Colonic mucosa (tissue), 4 donors: ENCODE measurements at regions not wholly inside any gene's neighbourhood (a gene's known extent, or its start where the extent isn't known, plus 50 kb on each side); places are given as distances from the start of the nearest gene placed in this dataset.

Experiments used
- DNase-seq: peaks from one replicate; pipeline ENCODE4 v3.0.0-alpha.2; 2020
- H3K27ac ChIP-seq: fragments of 200-600 bp; one replicate; pipeline ENCODE4 v1.8.0; 2021
- H3K27me3 ChIP-seq: fragments of 200-600 bp; one replicate; pipeline ENCODE4 v1.8.0; 2021
- H3K36me3 ChIP-seq: fragments of 200-600 bp; one replicate; pipeline ENCODE4 v1.8.0; 2021
- H3K4me1 ChIP-seq: fragments of 200-600 bp; one replicate; pipeline ENCODE4 v1.8.0; 2021; ENCODE audit warnings: mild to moderate bottlenecking
- H3K4me3 ChIP-seq: fragments of 200-600 bp; one replicate; pipeline ENCODE4 v1.8.0; 2021
- H3K9ac ChIP-seq, 2 donors: one replicate each; pipeline ENCODE4 v1.7.0; 2013; ENCODE audit warnings: control low read depth in 2 of 2, low read depth in 2 of 2, low read length in 2 of 2
- H3K9me3 ChIP-seq: fragments of 200-600 bp; one replicate; pipeline ENCODE4 v1.8.0; 2021
- CTCF ChIP-seq: fragments of 200-600 bp; IDR thresholded peaks from one replicate; pipeline ENCODE4 v1.8.0; 2022; ENCODE audit warnings: antibody characterized with exemption, mild to moderate bottlenecking
- intact Hi-C: fragments of 100-400 bp; cut with DNase I; formaldehyde crosslinking; loops from one replicate; pipeline ENCODE4 v1.14.1; 2022
- donor health status: healthy.
- donor health status: DM: no; HTN: no; CAD: no.
- donor health status: DM: no; HTN: no; CAD: no.

GRCh38 chr2:17388798-17389197 is 129.4 kb downstream of the RAD51AP2 start:
- DNase-seq = no peak
- no peak for TF ChIP-seq CTCF
- Histone ChIP-seq H3K4me3 (no peak overlapping the region), H3K9me3 (no peaks in the 10 kb centered on the region), H3K27me3 (no peaks in the 10 kb centered on the region), H3K36me3 (no peaks in the 10 kb centered on the region), H3K9ac (no peak overlapping the region), H3K27ac (no peak overlapping the region), H3K4me1 (no peaks in the 10 kb centered on the region)
- intact Hi-C loops = no loop called here

- H3K4me3 ChIP-seq = no peak overlapping the region
- no peak overlapping the region for H3K9ac ChIP-seq
- no peak for DNase-seq
- no peaks in the 10 kb centered on the region for H3K36me3 ChIP-seq
- H3K9me3 ChIP-seq = no peaks in the 10 kb centered on the region
- H3K4me1 ChIP-seq = no peaks in the 10 kb centered on the region
- TF ChIP-seq CTCF = no peak
- no peaks in the 10 kb centered on the region for H3K27me3 ChIP-seq
- intact Hi-C loops = no loop called here
- no peak overlapping the region for H3K27ac ChIP-seq
These were observed 130.6 kb downstream of the RAD51AP2 start for GRCh38 chr2:17387591-17387990.

- Histone ChIP-seq H3K4me3 (no peak overlapping the region), H3K9ac (no peak overlapping the region), H3K27me3 (no peaks in the 10 kb centered on the region), H3K27ac (no peak overlapping the region), H3K36me3 (no peaks in the 10 kb centered on the region), H3K9me3 (no peaks in the 10 kb centered on the region), H3K4me1 (no peaks in the 10 kb centered on the region)
- intact Hi-C loops = no loop called here
- no peak for TF ChIP-seq CTCF
- DNase-seq = no peak
These were observed 131.5 kb downstream of the RAD51AP2 start for GRCh38 chr2:17386771-17387170.

- no peak overlapping the region for H3K9ac ChIP-seq
- no peak for DNase-seq
- no peaks in the 10 kb centered on the region for H3K9me3 ChIP-seq
- H3K27ac ChIP-seq = no peak overlapping the region
- no peak overlapping the region for H3K4me3 ChIP-seq
- intact Hi-C loops = no loop called here
- no peaks in the 10 kb centered on the region for H3K27me3 ChIP-seq
- no peaks in the 10 kb centered on the region for H3K4me1 ChIP-seq
- no peak for TF ChIP-seq CTCF
- H3K36me3 ChIP-seq = no peaks in the 10 kb centered on the region
These were observed 138.2 kb downstream of the RAD51AP2 start for GRCh38 chr2:17380003-17380402.

GRCh38 chr2:17375262-17375661 is 143.0 kb downstream of the RAD51AP2 start:
- no peak for DNase-seq
- H3K4me3 ChIP-seq = no peak overlapping the region
- no peaks in the 10 kb centered on the region for H3K36me3 ChIP-seq
- intact Hi-C loops = no loop called here
- H3K9ac ChIP-seq = no peak overlapping the region
- H3K4me1 ChIP-seq = no peaks in the 10 kb centered on the region
- no peak overlapping the region for H3K27ac ChIP-seq
- H3K27me3 ChIP-seq = no peaks in the 10 kb centered on the region
- H3K9me3 ChIP-seq = no peaks in the 10 kb centered on the region
- TF ChIP-seq CTCF = no peak

- H3K27me3 ChIP-seq = no peaks in the 10 kb centered on the region
- no peaks in the 10 kb centered on the region for H3K9me3 ChIP-seq
- no peaks in the 10 kb centered on the region for H3K4me1 ChIP-seq
- no peak overlapping the region for H3K27ac ChIP-seq
- no peak for TF ChIP-seq CTCF
- H3K36me3 ChIP-seq = no peaks in the 10 kb centered on the region
- no peak for DNase-seq
- no peak overlapping the region for H3K9ac ChIP-seq
- intact Hi-C loops = no loop called here
- no peak overlapping the region for H3K4me3 ChIP-seq
These were observed 144.5 kb downstream of the RAD51AP2 start for GRCh38 chr2:17373741-17374140.
